ENCODE measurements at regions not wholly inside any gene's neighbourhood (a gene's known extent, or its start where the extent isn't known, plus 50 kb on each side); places are given as distances from the start of the nearest gene placed in this dataset.
"Not testable (repeated sequence)": the region's sequence is repeated elsewhere in the genome, so short reads cannot be mapped to it uniquely, and the experiment has no call there.

GRCh38 chr22:23450434-23450795 lies 129.7 kb downstream of the IGLL1 start:
- Histone ChIP-seq H3K4me3 (ENCODE audit: low read length) (no peak overlapping the region), H3K36me3 (replicated peaks; ENCODE audit: insufficient read depth, low read length) (no peaks in the 10 kb centered on the region), H4K20me1 (ENCODE audit: insufficient read depth, low read length) (no peaks in the 10 kb centered on the region), H3K9me2 (replicated peaks; ENCODE audit: insufficient read depth, low read length) (no peaks in the 10 kb centered on the region), H3K27ac (ENCODE audit: low read length) (no peak overlapping the region), H3K4me1 (ENCODE audit: low read length) (no peaks in the 10 kb centered on the region), H3K79me2 (ENCODE audit: low read length) (no peaks in the 10 kb centered on the region), H3K27me3 (replicated peaks; ENCODE audit: insufficient read depth, low read length) (peaks cover 39% of the 10 kb centered on the region), H3K9ac (ENCODE audit: low read length) (no peak overlapping the region), H3F3A (ENCODE audit: insufficient read depth, low read length) (no peaks in the 10 kb centered on the region), H2AFZ (ENCODE audit: low read length) (no peak overlapping the region), H3K4me2 (ENCODE audit: low read depth, low read length) (no peak overlapping the region), H3K9me3 (replicated peaks; ENCODE audit: insufficient read depth, low read length) (no peaks in the 10 kb centered on the region)
- no peak for TF ChIP-seq EZH2phosphoT487 (IDR thresholded peaks at IDR 0.05; ENCODE audit: low read length)
- no peak for TF ChIP-seq CTCF (IDR thresholded peaks at IDR 0.05; ENCODE audit: low read length)
- TF ChIP-seq EZH2 (optimal IDR thresholded peaks at IDR 0.05; ENCODE audit: low read depth, low read length) = no peak
- no peak for DNase-seq

GRCh38 chr22:23449748-23450433 lies 130.2 kb downstream of the IGLL1 start:
- not testable (repeated sequence) for H2AFZ ChIP-seq (ENCODE audit: low read length); H3K4me3 ChIP-seq (ENCODE audit: low read length); H3K79me2 ChIP-seq (ENCODE audit: low read length); H3F3A ChIP-seq (ENCODE audit: insufficient read depth, low read length); H3K9me3 ChIP-seq (replicated peaks; ENCODE audit: insufficient read depth, low read length); DNase-seq; H3K4me2 ChIP-seq (ENCODE audit: low read depth, low read length); H4K20me1 ChIP-seq (ENCODE audit: insufficient read depth, low read length); H3K27ac ChIP-seq (ENCODE audit: low read length); H3K36me3 ChIP-seq (replicated peaks; ENCODE audit: insufficient read depth, low read length); H3K9me2 ChIP-seq (replicated peaks; ENCODE audit: insufficient read depth, low read length); H3K4me1 ChIP-seq (ENCODE audit: low read length); H3K9ac ChIP-seq (ENCODE audit: low read length)
- H3K27me3 ChIP-seq (replicated peaks; ENCODE audit: insufficient read depth, low read length) = peaks cover 37% of the 10 kb centered on the region

- not testable (repeated sequence) for H3K9me2 ChIP-seq (replicated peaks; ENCODE audit: insufficient read depth, low read length); H3K27ac ChIP-seq (ENCODE audit: low read length); H3F3A ChIP-seq (ENCODE audit: insufficient read depth, low read length); H3K4me3 ChIP-seq (ENCODE audit: low read length); H3K36me3 ChIP-seq (replicated peaks; ENCODE audit: insufficient read depth, low read length); H3K9ac ChIP-seq (ENCODE audit: low read length); H3K9me3 ChIP-seq (replicated peaks; ENCODE audit: insufficient read depth, low read length); H4K20me1 ChIP-seq (ENCODE audit: insufficient read depth, low read length); DNase-seq; H3K4me2 ChIP-seq (ENCODE audit: low read depth, low read length); H3K79me2 ChIP-seq (ENCODE audit: low read length); H3K4me1 ChIP-seq (ENCODE audit: low read length); H2AFZ ChIP-seq (ENCODE audit: low read length)
- H3K27me3 ChIP-seq (replicated peaks; ENCODE audit: insufficient read depth, low read length) = peaks cover 29% of the 10 kb centered on the region
These were observed 131.4 kb downstream of the IGLL1 start for GRCh38 chr22:23448499-23449288.

GRCh38 chr22:23446796-23447350 lies 133.2 kb downstream of the IGLL1 start:
- H3K36me3 ChIP-seq (replicated peaks; ENCODE audit: insufficient read depth, low read length) = no peaks in the 10 kb centered on the region
- H3K9ac ChIP-seq (ENCODE audit: low read length) = no peak overlapping the region
- no peak overlapping the region for H3K27ac ChIP-seq (ENCODE audit: low read length)
- no peaks in the 10 kb centered on the region for H3K4me1 ChIP-seq (ENCODE audit: low read length)
- no peak overlapping the region for H2AFZ ChIP-seq (ENCODE audit: low read length)
- no peaks in the 10 kb centered on the region for H4K20me1 ChIP-seq (ENCODE audit: insufficient read depth, low read length)
- no peak overlapping the region for H3K4me2 ChIP-seq (ENCODE audit: low read depth, low read length)
- H3K4me3 ChIP-seq (ENCODE audit: low read length) = no peak overlapping the region
- no peaks in the 10 kb centered on the region for H3F3A ChIP-seq (ENCODE audit: insufficient read depth, low read length)
- no peak for TF ChIP-seq EZH2 (optimal IDR thresholded peaks at IDR 0.05; ENCODE audit: low read depth, low read length)
- no peak for TF ChIP-seq EZH2phosphoT487 (IDR thresholded peaks at IDR 0.05; ENCODE audit: low read length)
- TF ChIP-seq CTCF (IDR thresholded peaks at IDR 0.05; ENCODE audit: low read length) = no peak
- H3K27me3 ChIP-seq (replicated peaks; ENCODE audit: insufficient read depth, low read length) = peaks cover 14% of the 10 kb centered on the region
- DNase-seq = no peak
- no peaks in the 10 kb centered on the region for H3K9me3 ChIP-seq (replicated peaks; ENCODE audit: insufficient read depth, low read length)
- no peaks in the 10 kb centered on the region for H3K79me2 ChIP-seq (ENCODE audit: low read length)
- H3K9me2 ChIP-seq (replicated peaks; ENCODE audit: insufficient read depth, low read length) = no peaks in the 10 kb centered on the region

GRCh38 chr22:23446194-23446593 lies 133.9 kb downstream of the IGLL1 start:
- DNase-seq; H2AFZ ChIP-seq (ENCODE audit: low read length); H3K4me3 ChIP-seq (ENCODE audit: low read length); H3K27ac ChIP-seq (ENCODE audit: low read length); H3K9me3 ChIP-seq (replicated peaks; ENCODE audit: insufficient read depth, low read length); H3K36me3 ChIP-seq (replicated peaks; ENCODE audit: insufficient read depth, low read length); H3K27me3 ChIP-seq (replicated peaks; ENCODE audit: insufficient read depth, low read length); H3F3A ChIP-seq (ENCODE audit: insufficient read depth, low read length); H3K4me2 ChIP-seq (ENCODE audit: low read depth, low read length); H3K9ac ChIP-seq (ENCODE audit: low read length); H4K20me1 ChIP-seq (ENCODE audit: insufficient read depth, low read length); H3K79me2 ChIP-seq (ENCODE audit: low read length); H3K4me1 ChIP-seq (ENCODE audit: low read length); H3K9me2 ChIP-seq (replicated peaks; ENCODE audit: insufficient read depth, low read length): not testable (repeated sequence)

GRCh38 chr22:23443905-23444304 lies 136.2 kb downstream of the IGLL1 start:
- not testable (repeated sequence) for H3K9ac ChIP-seq (ENCODE audit: low read length); H3K79me2 ChIP-seq (ENCODE audit: low read length); H3K27me3 ChIP-seq (replicated peaks; ENCODE audit: insufficient read depth, low read length); H3K9me3 ChIP-seq (replicated peaks; ENCODE audit: insufficient read depth, low read length); DNase-seq; H3F3A ChIP-seq (ENCODE audit: insufficient read depth, low read length); H4K20me1 ChIP-seq (ENCODE audit: insufficient read depth, low read length); H3K4me3 ChIP-seq (ENCODE audit: low read length); H3K4me1 ChIP-seq (ENCODE audit: low read length); H2AFZ ChIP-seq (ENCODE audit: low read length); H3K4me2 ChIP-seq (ENCODE audit: low read depth, low read length); H3K27ac ChIP-seq (ENCODE audit: low read length); H3K36me3 ChIP-seq (replicated peaks; ENCODE audit: insufficient read depth, low read length); H3K9me2 ChIP-seq (replicated peaks; ENCODE audit: insufficient read depth, low read length)
